Endothelial cell (in vitro differentiated cells): ENCODE measurements at regions not wholly inside any gene's neighbourhood (a gene's known extent, or its start where the extent isn't known, plus 50 kb on each side); places are given as distances from the start of the nearest gene placed in this dataset.

Experiments used
- DNase-seq: peaks from one replicate; pipeline ENCODE4 v3.0.0; 2021; ENCODE audit warnings: low spot score
- H3K27ac Mint-ChIP-seq: one replicate; pipeline ENCODE4 v1.8.0; 2021; ENCODE audit warnings: mixed read lengths, inconsistent platforms; ENCODE audit not compliant: unreplicated experiment
- H3K27me3 Mint-ChIP-seq: one replicate; pipeline ENCODE4 v1.8.0; 2021; ENCODE audit warnings: mild to moderate bottlenecking, moderate library complexity, mixed read lengths, inconsistent platforms; ENCODE audit not compliant: unreplicated experiment
- H3K36me3 Mint-ChIP-seq: one replicate; pipeline ENCODE4 v1.8.0; 2021; ENCODE audit warnings: mild to moderate bottlenecking, low read depth, mixed read lengths, inconsistent platforms; ENCODE audit not compliant: unreplicated experiment
- H3K4me1 Mint-ChIP-seq: one replicate; pipeline ENCODE4 v1.8.0; 2021; ENCODE audit warnings: mild to moderate bottlenecking, mixed read lengths, inconsistent platforms; ENCODE audit not compliant: unreplicated experiment
- H3K4me3 Mint-ChIP-seq: one replicate; pipeline ENCODE4 v1.8.0; 2021; ENCODE audit warnings: mild to moderate bottlenecking, mixed read lengths, inconsistent platforms; ENCODE audit not compliant: unreplicated experiment
- H3K9me3 Mint-ChIP-seq: one replicate; pipeline ENCODE4 v1.8.0; 2021; ENCODE audit warnings: mixed read lengths, inconsistent platforms; ENCODE audit not compliant: unreplicated experiment
- TF ChIP-seq, protein P1 (sequence below): fragments of 200-600 bp; sonication (generic); IDR thresholded peaks from one replicate; pipeline ENCODE4 v1.5.0; 2021; ENCODE audit warnings: antibody characterized with exemption; ENCODE audit not compliant: unreplicated experiment

DNA sequence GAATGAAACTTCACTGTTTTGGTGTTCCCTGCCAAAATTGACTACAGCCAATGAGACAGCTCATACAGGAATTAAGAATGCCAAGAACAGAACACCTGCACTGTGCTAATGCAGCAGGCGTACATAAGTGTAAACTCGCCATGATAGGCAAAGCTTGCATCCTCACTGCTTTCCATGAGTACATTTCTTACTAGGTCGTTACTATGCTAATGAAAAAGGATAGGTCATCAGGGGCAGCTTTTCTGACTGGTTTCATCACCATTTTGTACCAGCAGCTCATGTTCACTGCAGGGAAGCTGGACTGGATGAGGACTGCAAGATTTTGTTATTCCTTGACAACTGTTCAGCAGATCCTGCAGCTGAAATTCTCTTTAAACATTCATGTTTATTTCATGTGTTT lies 1383.8 kb downstream of the EFNB2 start:
- no peaks in the 10 kb centered on the region for H3K27me3 Mint-ChIP-seq
- no peaks in the 10 kb centered on the region for H3K4me1 Mint-ChIP-seq
- H3K27ac Mint-ChIP-seq: no peak overlapping the region
- TF ChIP-seq, protein P1, sequence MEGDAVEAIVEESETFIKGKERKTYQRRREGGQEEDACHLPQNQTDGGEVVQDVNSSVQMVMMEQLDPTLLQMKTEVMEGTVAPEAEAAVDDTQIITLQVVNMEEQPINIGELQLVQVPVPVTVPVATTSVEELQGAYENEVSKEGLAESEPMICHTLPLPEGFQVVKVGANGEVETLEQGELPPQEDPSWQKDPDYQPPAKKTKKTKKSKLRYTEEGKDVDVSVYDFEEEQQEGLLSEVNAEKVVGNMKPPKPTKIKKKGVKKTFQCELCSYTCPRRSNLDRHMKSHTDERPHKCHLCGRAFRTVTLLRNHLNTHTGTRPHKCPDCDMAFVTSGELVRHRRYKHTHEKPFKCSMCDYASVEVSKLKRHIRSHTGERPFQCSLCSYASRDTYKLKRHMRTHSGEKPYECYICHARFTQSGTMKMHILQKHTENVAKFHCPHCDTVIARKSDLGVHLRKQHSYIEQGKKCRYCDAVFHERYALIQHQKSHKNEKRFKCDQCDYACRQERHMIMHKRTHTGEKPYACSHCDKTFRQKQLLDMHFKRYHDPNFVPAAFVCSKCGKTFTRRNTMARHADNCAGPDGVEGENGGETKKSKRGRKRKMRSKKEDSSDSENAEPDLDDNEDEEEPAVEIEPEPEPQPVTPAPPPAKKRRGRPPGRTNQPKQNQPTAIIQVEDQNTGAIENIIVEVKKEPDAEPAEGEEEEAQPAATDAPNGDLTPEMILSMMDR: no peak
- no peaks in the 10 kb centered on the region for H3K36me3 Mint-ChIP-seq
- DNase-seq: no peak
- H3K4me3 Mint-ChIP-seq: no peak overlapping the region
- no peaks in the 10 kb centered on the region for H3K9me3 Mint-ChIP-seq

DNA sequence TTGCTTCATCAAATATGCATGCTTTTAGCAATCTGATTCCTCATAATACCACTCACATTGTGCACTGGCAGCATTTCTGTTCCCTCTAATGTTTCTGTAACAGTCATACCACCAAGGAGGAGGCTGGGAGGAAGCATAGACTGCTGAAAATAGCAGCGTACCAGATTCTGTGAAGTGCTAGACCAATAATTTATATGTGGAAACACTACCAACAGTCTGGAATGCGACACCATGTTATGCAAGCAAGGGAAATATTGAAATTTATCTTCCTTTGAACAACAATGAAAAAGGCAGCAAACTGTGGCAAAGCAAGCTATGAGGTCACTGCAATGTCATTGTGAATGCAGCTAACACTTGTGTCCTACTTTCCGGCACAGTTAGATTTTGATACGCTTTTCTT lies 1388.0 kb downstream of the EFNB2 start:
- DNase-seq: no peak
- H3K9me3 Mint-ChIP-seq: no peaks in the 10 kb centered on the region

DNA sequence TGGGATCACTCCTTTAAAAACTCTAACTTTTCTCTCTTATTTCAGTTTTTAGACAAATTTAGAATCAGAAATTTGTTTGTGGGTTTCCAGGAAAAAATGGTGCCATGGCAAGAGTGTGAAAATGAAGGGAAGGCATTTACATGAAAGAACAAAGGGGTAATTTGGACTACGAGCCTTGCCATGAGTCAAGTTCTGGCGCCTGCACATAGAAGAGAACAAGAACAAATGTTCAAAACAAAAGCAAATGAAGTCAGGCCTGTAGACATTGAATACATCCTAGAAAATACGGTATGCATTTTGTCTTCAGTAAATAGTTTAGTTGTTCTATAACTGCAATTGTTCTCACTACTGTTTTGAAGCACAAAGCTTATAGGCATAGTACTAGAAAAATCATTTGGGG lies 1390.5 kb downstream of the EFNB2 start:
- Mint-ChIP-seq H3K27me3 (no peaks in the 10 kb centered on the region), H3K36me3 (no peaks in the 10 kb centered on the region), H3K27ac (no peak overlapping the region), H3K4me3 (no peak overlapping the region), H3K4me1 (no peaks in the 10 kb centered on the region), H3K9me3 (no peaks in the 10 kb centered on the region)
- no peak for DNase-seq
- TF ChIP-seq, protein P1: no peak

More for the DNA sequence above, 1388.0 kb downstream of the EFNB2 start:
- Mint-ChIP-seq H3K36me3 (no peaks in the 10 kb centered on the region), H3K27ac (no peak overlapping the region), H3K4me1 (no peaks in the 10 kb centered on the region), H3K4me3 (no peak overlapping the region), H3K27me3 (no peaks in the 10 kb centered on the region)
- TF ChIP-seq, protein P1: no peak

DNA sequence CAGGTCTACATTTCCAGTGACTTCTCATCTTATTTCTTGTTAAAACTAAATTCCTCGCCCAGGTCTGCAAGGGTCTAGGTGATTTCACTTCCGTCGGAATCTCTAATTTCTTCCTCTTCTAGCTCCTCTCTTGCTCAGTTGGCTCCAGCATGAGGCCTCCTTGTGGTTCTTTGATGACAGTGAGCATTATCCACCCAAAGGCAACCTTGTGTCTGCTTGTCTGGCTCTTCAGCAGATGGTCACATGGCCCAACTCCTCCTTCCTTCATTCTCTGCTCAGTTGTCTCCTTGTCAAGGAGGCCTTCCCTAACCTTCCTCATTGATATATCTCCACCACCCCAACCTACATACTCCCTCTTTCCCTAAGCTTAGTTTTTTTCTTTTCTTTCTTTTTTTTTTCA lies 1391.4 kb downstream of the EFNB2 start:
- Mint-ChIP-seq H3K9me3 (no peaks in the 10 kb centered on the region), H3K4me3 (no peak overlapping the region), H3K4me1 (no peaks in the 10 kb centered on the region), H3K36me3 (no peaks in the 10 kb centered on the region), H3K27me3 (no peaks in the 10 kb centered on the region), H3K27ac (no peak overlapping the region)
- TF ChIP-seq, protein P1: no peak
- DNase-seq: no peak

DNA sequence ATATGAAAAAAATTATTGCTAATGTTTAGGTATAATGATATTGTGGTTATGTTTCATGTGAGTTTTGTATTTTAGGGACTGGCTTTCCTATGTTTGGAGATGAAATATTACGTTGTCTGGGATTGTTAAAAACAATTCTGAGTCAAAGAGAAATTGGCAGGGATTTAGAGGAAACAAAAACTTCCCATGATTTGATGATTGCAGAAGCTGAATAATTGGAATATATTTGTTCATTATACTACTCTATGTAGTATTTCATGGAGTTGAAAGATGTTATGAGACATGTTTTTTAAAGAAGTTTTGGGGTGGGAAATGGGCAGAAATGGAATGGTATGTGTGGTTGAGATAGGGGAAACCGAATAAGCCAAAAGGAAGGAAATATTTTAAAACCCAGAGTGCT lies 1392.9 kb downstream of the EFNB2 start:
- Mint-ChIP-seq H3K27ac (no peak overlapping the region), H3K27me3 (no peaks in the 10 kb centered on the region)
- no peak for DNase-seq

More for the DNA sequence above, 1392.9 kb downstream of the EFNB2 start:
- TF ChIP-seq, protein P1: no peak
- Mint-ChIP-seq H3K4me1 (no peaks in the 10 kb centered on the region), H3K4me3 (no peak overlapping the region), H3K36me3 (no peaks in the 10 kb centered on the region), H3K9me3 (no peaks in the 10 kb centered on the region)
